ENCODE measurements at regions not wholly inside any gene's neighbourhood (a gene's known extent, or its start where the extent isn't known, plus 50 kb on each side); places are given as distances from the start of the nearest gene placed in this dataset.

DNA sequence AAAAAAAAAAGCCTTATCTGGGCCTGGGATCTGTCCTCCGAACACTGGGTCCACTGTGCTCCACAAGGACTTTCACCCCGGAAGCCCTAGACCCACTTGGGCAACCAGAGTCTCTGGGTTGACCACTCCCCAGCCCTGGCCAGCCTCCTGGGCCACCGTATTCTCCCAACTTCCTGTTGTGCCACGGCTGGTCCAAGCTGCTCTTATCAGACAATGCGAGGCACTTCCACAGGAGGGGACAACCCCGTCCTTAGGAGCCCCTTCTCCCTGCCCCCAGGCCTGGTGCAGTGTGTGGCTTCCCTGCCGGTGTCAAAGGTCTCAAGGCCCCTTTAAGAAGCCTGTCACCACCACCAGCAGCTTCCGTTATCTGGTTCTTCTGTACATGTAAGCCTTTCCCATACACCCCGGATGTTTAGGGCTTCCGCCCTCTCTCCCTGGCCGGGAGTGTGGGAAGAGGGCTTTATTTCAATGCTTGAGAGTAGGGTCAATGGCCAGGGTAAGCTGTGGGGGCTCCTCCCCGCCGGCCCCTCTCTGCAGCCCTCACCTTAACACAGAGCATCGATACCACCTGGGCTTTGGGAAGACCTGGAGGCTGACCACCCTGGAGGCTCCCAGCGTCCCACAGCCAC, 313.0 kb downstream of the SEC14L1 start:
- Histone ChIP-seq H3K9me3 (ENCODE audit: low read depth, low read length) (no peaks in the 10 kb centered on the region), H3K27me3 (ENCODE audit: insufficient read depth, low read length) (no peaks in the 10 kb centered on the region), H2AFZ (ENCODE audit: low read length) (no peak overlapping the region), H3K79me2 (ENCODE audit: insufficient read depth, low read length) (peaks cover 100% of the 10 kb centered on the region), H4K20me1 (ENCODE audit: insufficient read depth, low read length) (peaks cover 90% of the 10 kb centered on the region), H3K36me3 (ENCODE audit: insufficient read depth, low read length) (peaks cover 5% of the 10 kb centered on the region), H3K27ac (ENCODE audit: low read depth, low read length) (peak overlapping the region; percentile 92), H3K4me2 (ENCODE audit: insufficient read depth, low read length) (no peak overlapping the region), H3K4me1 (ENCODE audit: insufficient read depth, low read length) (peaks cover 63% of the 10 kb centered on the region), H3K4me3 (ENCODE audit: insufficient read depth, low read length) (no peak overlapping the region)
- TF ChIP-seq, protein P1, sequence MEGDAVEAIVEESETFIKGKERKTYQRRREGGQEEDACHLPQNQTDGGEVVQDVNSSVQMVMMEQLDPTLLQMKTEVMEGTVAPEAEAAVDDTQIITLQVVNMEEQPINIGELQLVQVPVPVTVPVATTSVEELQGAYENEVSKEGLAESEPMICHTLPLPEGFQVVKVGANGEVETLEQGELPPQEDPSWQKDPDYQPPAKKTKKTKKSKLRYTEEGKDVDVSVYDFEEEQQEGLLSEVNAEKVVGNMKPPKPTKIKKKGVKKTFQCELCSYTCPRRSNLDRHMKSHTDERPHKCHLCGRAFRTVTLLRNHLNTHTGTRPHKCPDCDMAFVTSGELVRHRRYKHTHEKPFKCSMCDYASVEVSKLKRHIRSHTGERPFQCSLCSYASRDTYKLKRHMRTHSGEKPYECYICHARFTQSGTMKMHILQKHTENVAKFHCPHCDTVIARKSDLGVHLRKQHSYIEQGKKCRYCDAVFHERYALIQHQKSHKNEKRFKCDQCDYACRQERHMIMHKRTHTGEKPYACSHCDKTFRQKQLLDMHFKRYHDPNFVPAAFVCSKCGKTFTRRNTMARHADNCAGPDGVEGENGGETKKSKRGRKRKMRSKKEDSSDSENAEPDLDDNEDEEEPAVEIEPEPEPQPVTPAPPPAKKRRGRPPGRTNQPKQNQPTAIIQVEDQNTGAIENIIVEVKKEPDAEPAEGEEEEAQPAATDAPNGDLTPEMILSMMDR (IDR thresholded peaks at IDR 0.05; ENCODE audit: extremely low read depth, low read depth, low read length), result no peak
- peak; percentile 59 for DNase-seq (ENCODE audit: insufficient read length, low spot score, missing footprints)

DNA sequence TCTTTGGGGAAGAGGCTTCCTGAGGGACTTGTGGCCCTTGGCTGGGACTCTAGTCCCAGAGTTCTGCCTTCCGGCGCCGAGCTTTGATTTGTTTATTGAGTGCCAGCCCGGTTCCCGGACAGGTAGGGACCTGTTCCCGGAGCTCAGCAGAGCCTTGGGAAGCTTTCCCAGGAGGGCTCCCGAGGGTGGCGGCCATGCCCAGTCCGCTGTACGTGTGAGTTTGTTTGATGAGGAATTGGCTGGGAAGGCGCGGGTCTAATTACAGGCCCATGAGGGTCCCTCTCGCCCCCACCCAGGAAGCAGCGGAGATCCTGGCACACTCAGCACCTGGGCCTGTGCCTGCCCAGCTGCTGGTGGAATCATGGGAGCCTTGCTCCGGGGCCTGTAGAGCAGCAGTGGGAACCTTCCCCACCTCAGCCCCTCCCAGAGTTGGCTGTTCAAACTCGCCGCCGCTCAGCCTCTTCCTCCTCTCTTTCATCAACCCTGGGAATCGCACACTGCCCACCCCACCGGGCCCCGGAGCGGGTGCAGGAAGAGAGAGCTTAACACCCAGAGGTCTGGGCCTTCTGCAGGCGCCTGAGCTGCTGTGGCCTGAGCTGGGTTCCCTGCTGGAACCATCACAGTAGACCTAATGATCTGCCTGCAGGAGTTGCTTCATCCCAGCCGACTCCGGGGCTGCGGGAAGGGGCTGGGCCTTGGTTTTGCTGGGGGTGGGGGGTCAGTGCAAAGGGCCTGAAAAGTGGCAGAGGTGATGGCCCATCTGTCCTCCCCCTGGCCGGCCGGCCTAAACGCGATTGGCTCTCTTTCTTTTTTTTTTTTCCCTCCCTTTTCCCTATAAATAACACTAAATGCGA, 313.7 kb downstream of the SEC14L1 start:
- Histone ChIP-seq H4K20me1 (ENCODE audit: insufficient read depth, low read length) (peaks cover 91% of the 10 kb centered on the region), H3K79me2 (ENCODE audit: insufficient read depth, low read length) (peaks cover 100% of the 10 kb centered on the region), H3K4me1 (ENCODE audit: insufficient read depth, low read length) (peaks cover 60% of the 10 kb centered on the region), H3K9me3 (ENCODE audit: low read depth, low read length) (no peaks in the 10 kb centered on the region), H3K27ac (ENCODE audit: low read depth, low read length) (peak overlapping the region; percentile 92), H3K36me3 (ENCODE audit: insufficient read depth, low read length) (peaks cover 5% of the 10 kb centered on the region), H2AFZ (ENCODE audit: low read length) (no peak overlapping the region), H3K4me2 (ENCODE audit: insufficient read depth, low read length) (no peak overlapping the region), H3K4me3 (ENCODE audit: insufficient read depth, low read length) (no peak overlapping the region), H3K27me3 (ENCODE audit: insufficient read depth, low read length) (no peaks in the 10 kb centered on the region)
- peak; percentile 62 for DNase-seq (ENCODE audit: insufficient read length, low spot score, missing footprints)
- TF ChIP-seq, protein P1 (IDR thresholded peaks at IDR 0.05; ENCODE audit: extremely low read depth, low read depth, low read length), result no peak

DNA sequence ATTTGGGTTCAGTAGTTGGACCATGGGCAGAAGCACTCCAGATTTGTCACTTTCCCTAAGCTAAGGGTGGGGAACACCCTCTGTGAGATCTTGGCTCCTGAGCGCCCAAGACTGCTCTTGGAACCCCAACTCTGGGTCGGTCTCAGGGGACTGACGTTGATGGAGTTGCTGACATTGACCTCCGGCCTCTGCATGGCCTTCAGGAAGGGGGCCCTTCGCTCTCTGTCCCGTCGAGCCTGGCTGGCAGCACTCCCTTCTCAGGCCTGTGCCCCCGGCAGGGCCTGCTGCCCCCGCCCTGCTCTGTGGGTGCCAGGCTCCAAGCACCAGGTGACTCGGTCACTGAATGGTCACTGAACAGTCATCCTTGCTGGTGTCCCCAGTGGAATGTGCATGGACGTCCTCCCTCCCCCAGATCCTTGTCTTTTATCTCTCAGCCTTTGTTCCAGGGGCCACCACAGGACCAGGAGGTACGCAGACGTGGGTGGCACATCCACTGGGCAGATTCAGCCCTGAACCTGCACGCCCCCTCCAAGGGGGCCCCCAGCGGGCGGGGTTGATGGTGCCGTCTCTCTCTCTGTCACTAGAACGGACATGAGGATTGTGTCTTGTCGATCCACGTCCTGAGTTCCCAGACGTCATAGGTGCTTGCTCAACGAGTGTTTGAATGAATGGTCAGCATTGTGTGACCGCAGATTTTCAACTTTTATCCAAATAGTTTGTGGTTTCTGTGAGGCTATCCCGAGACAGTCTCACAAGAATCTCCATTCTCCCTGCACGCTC, 314.5 kb downstream of the SEC14L1 start:
- TF ChIP-seq, protein P1 (IDR thresholded peaks at IDR 0.05; ENCODE audit: extremely low read depth, low read depth, low read length), result no peak
- H3K27ac ChIP-seq (ENCODE audit: low read depth, low read length), result peak overlapping the region; percentile 92
- peak; percentile 98 for DNase-seq (ENCODE audit: insufficient read length, low spot score, missing footprints)

More for the DNA sequence above, 314.5 kb downstream of the SEC14L1 start:
- Histone ChIP-seq H3K36me3 (ENCODE audit: insufficient read depth, low read length) (peaks cover 5% of the 10 kb centered on the region), H2AFZ (ENCODE audit: low read length) (no peak overlapping the region), H4K20me1 (ENCODE audit: insufficient read depth, low read length) (peaks cover 87% of the 10 kb centered on the region), H3K4me1 (ENCODE audit: insufficient read depth, low read length) (peaks cover 58% of the 10 kb centered on the region), H3K27me3 (ENCODE audit: insufficient read depth, low read length) (no peaks in the 10 kb centered on the region), H3K79me2 (ENCODE audit: insufficient read depth, low read length) (peaks cover 100% of the 10 kb centered on the region), H3K9me3 (ENCODE audit: low read depth, low read length) (no peaks in the 10 kb centered on the region), H3K4me2 (ENCODE audit: insufficient read depth, low read length) (peak overlapping the region; percentile 40), H3K4me3 (ENCODE audit: insufficient read depth, low read length) (no peak overlapping the region)
